BJ (cell line): ENCODE measurements at regions not wholly inside any gene's neighbourhood (a gene's known extent, or its start where the extent isn't known, plus 50 kb on each side); places are given as distances from the start of the nearest gene placed in this dataset.

Experiments used
- CTCF ChIA-PET: fragments of 350-600 bp; formaldehyde crosslinking; extraction: SDS; loops from one replicate; lab custom pipeline; 2021; ENCODE audit warnings: antibody characterized with exemption, inconsistent platforms; lab: Yijun Ruan, JAX
- POLR2A ChIA-PET: fragments of 300-600 bp; sonication (Branson Sonifier 250); formaldehyde crosslinking; extraction: SDS; loops from one replicate; lab custom pipeline; 2021; ENCODE audit warnings: antibody characterized with exemption; lab: Charles Lee
- DNase-seq: peaks from one replicate; pipeline ENCODE4 v3.0.0-alpha.2; 2011; ENCODE audit warnings: low read depth
- H3K27me3 ChIP-seq: 2 replicates; pipeline ENCODE4 v1.6.0; 2011; ENCODE audit warnings: low read length; ENCODE audit not compliant: control insufficient read depth, insufficient read depth
- H3K36me3 ChIP-seq: 2 replicates; pipeline ENCODE4 v1.5.1; 2011; ENCODE audit warnings: low read length; ENCODE audit not compliant: control insufficient read depth, insufficient read depth
- H3K4me3 ChIP-seq: 2 replicates; pipeline ENCODE4 v1.5.1; 2011; ENCODE audit warnings: low read depth, mild to moderate bottlenecking, control low read depth, low read length
- CTCF ChIP-seq: IDR thresholded peaks from 2 replicates; pipeline ENCODE4 v1.5.1; 2011; ENCODE audit warnings: low read depth, mild to moderate bottlenecking, control low read depth, inconsistent platforms, low read length, moderate library complexity; ENCODE audit not compliant: insufficient read depth

GRCh38 chr5:167064198-167064776 lies 1227.2 kb upstream of the WWC1 start:
- DNase-seq, result no peak
- no peaks in the 10 kb centered on the region for H3K36me3 ChIP-seq
- CTCF ChIA-PET, result no interaction called here
- H3K27me3 ChIP-seq, result no peaks in the 10 kb centered on the region
- no peak overlapping the region for H3K4me3 ChIP-seq
- TF ChIP-seq CTCF, result no peak
- POLR2A ChIA-PET, result no interaction called here

GRCh38 chr5:167065794-167066193 lies 1225.7 kb upstream of the WWC1 start:
- POLR2A ChIA-PET, result no interaction called here
- Histone ChIP-seq H3K36me3 (no peaks in the 10 kb centered on the region), H3K27me3 (no peaks in the 10 kb centered on the region), H3K4me3 (no peak overlapping the region)
- TF ChIP-seq CTCF, result no peak
- CTCF ChIA-PET, result no interaction called here
- no peak for DNase-seq

GRCh38 chr5:167071981-167072610 lies 1219.3 kb upstream of the WWC1 start:
- CTCF ChIA-PET, result no interaction called here
- DNase-seq, result no peak

GRCh38 chr5:167081561-167081960 lies 1209.9 kb upstream of the WWC1 start:
- H3K27me3 ChIP-seq, result no peaks in the 10 kb centered on the region
- POLR2A ChIA-PET, result no interaction called here
- CTCF ChIA-PET, result no interaction called here
- TF ChIP-seq CTCF, result no peak
- DNase-seq, result no peak
- H3K4me3 ChIP-seq, result no peak overlapping the region
- no peaks in the 10 kb centered on the region for H3K36me3 ChIP-seq

More at GRCh38 chr5:167071981-167072610, 1219.3 kb upstream of the WWC1 start:
- TF ChIP-seq CTCF, result no peak
- Histone ChIP-seq H3K36me3 (no peaks in the 10 kb centered on the region), H3K27me3 (no peaks in the 10 kb centered on the region), H3K4me3 (no peak overlapping the region)
- POLR2A ChIA-PET, result no interaction called here

- H3K27me3 ChIP-seq, result no peaks in the 10 kb centered on the region
- POLR2A ChIA-PET, result no interaction called here
Observed at GRCh38 chr5:167096816-167097215, 1194.6 kb upstream of the WWC1 start.

More at GRCh38 chr5:167096816-167097215, 1194.6 kb upstream of the WWC1 start:
- no peak for TF ChIP-seq CTCF
- DNase-seq, result no peak
- H3K36me3 ChIP-seq, result no peaks in the 10 kb centered on the region
- CTCF ChIA-PET, result no interaction called here
- H3K4me3 ChIP-seq, result no peak overlapping the region
